WERI-Rb-1 (cell line): ENCODE measurements at regions not wholly inside any gene's neighbourhood (a gene's known extent, or its start where the extent isn't known, plus 50 kb on each side); places are given as distances from the start of the nearest gene placed in this dataset.

ENCODE experiments used
- DNase-seq: peaks from one replicate; pipeline ENCODE4 v3.0.0-alpha.2; 2020
- H3K27ac ChIP-seq: fragments of 250-450 bp; sonication (Bioruptor Pico); 2 replicates; pipeline ENCODE4 v1.5.1; 2020; ENCODE audit warnings: mild to moderate bottlenecking, moderate library complexity
- H3K27me3 ChIP-seq: fragments of 250-450 bp; sonication (Bioruptor Pico); 2 replicates; pipeline ENCODE4 v1.5.1; 2021; ENCODE audit warnings: mild to moderate bottlenecking, low read depth, moderate library complexity; ENCODE audit not compliant: insufficient read depth, severe bottlenecking
- H3K36me3 ChIP-seq: fragments of 250-450 bp; sonication (Bioruptor Pico); 2 replicates; pipeline ENCODE4 v1.5.1; 2020; ENCODE audit warnings: mild to moderate bottlenecking, moderate library complexity
- H3K4me3 ChIP-seq: 2 replicates; pipeline ENCODE4 v1.5.1; 2011; ENCODE audit warnings: low read depth, mild to moderate bottlenecking, control low read depth, low read length
- H3K9me3 ChIP-seq: fragments of 250-450 bp; sonication (Bioruptor Pico); 2 replicates; pipeline ENCODE4 v1.5.1; 2021; ENCODE audit warnings: mild to moderate bottlenecking, moderate library complexity; ENCODE audit not compliant: severe bottlenecking
- CTCF ChIP-seq: IDR thresholded peaks from 2 replicates; pipeline ENCODE4 v1.5.1; 2011; ENCODE audit warnings: low read depth, mild to moderate bottlenecking, control low read depth, inconsistent platforms, low read length

GRCh38 chr3:152156880-152157279, 111.8 kb upstream of the MBNL1 start:
- TF ChIP-seq CTCF, result no peak
- H3K27ac ChIP-seq, result no peak overlapping the region
- H3K36me3 ChIP-seq, result no peaks in the 10 kb centered on the region
- DNase-seq, result no peak
- H3K27me3 ChIP-seq, result peaks cover 31% of the 10 kb centered on the region
- no peaks in the 10 kb centered on the region for H3K9me3 ChIP-seq
- no peak overlapping the region for H3K4me3 ChIP-seq

GRCh38 chr3:152157337-152157736, 111.4 kb upstream of the MBNL1 start:
- Histone ChIP-seq H3K27me3 (peaks cover 31% of the 10 kb centered on the region), H3K27ac (no peak overlapping the region), H3K36me3 (no peaks in the 10 kb centered on the region), H3K9me3 (no peaks in the 10 kb centered on the region), H3K4me3 (no peak overlapping the region)
- no peak for TF ChIP-seq CTCF
- no peak for DNase-seq

- TF ChIP-seq CTCF, result no peak
- no peak for DNase-seq
- peaks cover 29% of the 10 kb centered on the region for H3K27me3 ChIP-seq
- no peaks in the 10 kb centered on the region for H3K36me3 ChIP-seq
- no peaks in the 10 kb centered on the region for H3K9me3 ChIP-seq
- H3K4me3 ChIP-seq, result no peak overlapping the region
- no peak overlapping the region for H3K27ac ChIP-seq
These were observed 109.4 kb upstream of the MBNL1 start for GRCh38 chr3:152159328-152159727.

- Histone ChIP-seq H3K4me3 (no peak overlapping the region), H3K9me3 (no peaks in the 10 kb centered on the region), H3K36me3 (no peaks in the 10 kb centered on the region), H3K27me3 (peaks cover 23% of the 10 kb centered on the region), H3K27ac (no peak overlapping the region)
- no peak for TF ChIP-seq CTCF
- DNase-seq, result no peak
These were observed 108.2 kb upstream of the MBNL1 start for GRCh38 chr3:152160350-152161011.

- Histone ChIP-seq H3K4me3 (no peak overlapping the region), H3K27ac (no peak overlapping the region), H3K36me3 (no peaks in the 10 kb centered on the region), H3K9me3 (no peaks in the 10 kb centered on the region), H3K27me3 (peaks cover 35% of the 10 kb centered on the region)
- no peak for DNase-seq
- TF ChIP-seq CTCF, result no peak
These were observed 96.3 kb upstream of the MBNL1 start for GRCh38 chr3:152172460-152172859.

GRCh38 chr3:152173627-152174026, 95.1 kb upstream of the MBNL1 start:
- no peak for TF ChIP-seq CTCF
- DNase-seq, result no peak
- Histone ChIP-seq H3K27ac (no peak overlapping the region), H3K36me3 (no peaks in the 10 kb centered on the region), H3K9me3 (no peaks in the 10 kb centered on the region), H3K27me3 (peaks cover 38% of the 10 kb centered on the region), H3K4me3 (no peak overlapping the region)
